HFFc6 (cell line): ENCODE measurements at regions not wholly inside any gene's neighbourhood (a gene's known extent, or its start where the extent isn't known, plus 50 kb on each side); places are given as distances from the start of the nearest gene placed in this dataset.

Source experiments
- DNase-seq: peaks from one replicate; pipeline ENCODE4 v3.0.0-alpha.2; 2018
- H3K27ac Mint-ChIP-seq: 2 replicates; pipeline ENCODE4 v1.8.0; 2020; ENCODE audit warnings: mild to moderate bottlenecking, mixed read lengths
- H3K27me3 Mint-ChIP-seq: 2 replicates; pipeline ENCODE4 v1.8.0; 2021; ENCODE audit warnings: mild to moderate bottlenecking, moderate library complexity, mixed read lengths; ENCODE audit not compliant: insufficient read depth
- H3K36me3 Mint-ChIP-seq: 2 replicates; pipeline ENCODE4 v1.8.0; 2021; ENCODE audit warnings: low read depth, mixed read lengths
- H3K4me1 Mint-ChIP-seq: 2 replicates; pipeline ENCODE4 v1.8.0; 2020; ENCODE audit warnings: low read depth, mixed read lengths
- H3K4me3 Mint-ChIP-seq: 2 replicates; pipeline ENCODE4 v1.8.0; 2020; ENCODE audit warnings: mild to moderate bottlenecking, moderate library complexity, mixed read lengths
- H3K9me3 Mint-ChIP-seq: 2 replicates; pipeline ENCODE4 v1.8.0; 2020; ENCODE audit warnings: mild to moderate bottlenecking, mixed read lengths
- TF ChIP-seq, protein P1 (sequence below): fragments of 200-600 bp; sonication (generic); IDR thresholded peaks from 2 replicates; pipeline ENCODE4 v1.5.0; 2021; ENCODE audit warnings: antibody characterized with exemption, mild to moderate bottlenecking

DNA sequence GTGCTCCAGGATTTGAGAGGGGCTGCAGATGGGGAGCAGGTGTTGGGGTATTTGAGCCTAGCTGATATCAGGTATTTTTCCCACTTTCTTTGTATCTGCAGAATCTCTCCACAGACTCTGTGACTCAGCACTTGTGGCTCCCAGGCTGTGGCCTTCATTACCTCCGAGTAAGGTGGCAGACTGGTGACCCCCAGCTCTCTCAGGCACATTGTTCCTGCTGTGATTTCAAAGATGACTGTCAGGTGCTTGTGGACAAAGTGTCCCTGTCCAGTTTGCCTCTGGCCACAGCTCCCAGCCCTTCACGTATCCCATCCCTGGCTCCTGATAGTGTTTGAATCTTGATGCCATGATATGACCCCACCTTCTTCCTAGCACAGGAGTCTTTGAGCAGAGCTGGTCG lies 396.8 kb upstream of the PODXL start:
- Mint-ChIP-seq H3K27me3 (peaks cover 21% of the 10 kb centered on the region), H3K36me3 (no peaks in the 10 kb centered on the region), H3K4me3 (no peak overlapping the region), H3K27ac (no peak overlapping the region), H3K4me1 (peaks cover 5% of the 10 kb centered on the region; the same call in 1 of the 2 replicates), H3K9me3 (no peaks in the 10 kb centered on the region)
- no peak for DNase-seq
- TF ChIP-seq, protein P1, sequence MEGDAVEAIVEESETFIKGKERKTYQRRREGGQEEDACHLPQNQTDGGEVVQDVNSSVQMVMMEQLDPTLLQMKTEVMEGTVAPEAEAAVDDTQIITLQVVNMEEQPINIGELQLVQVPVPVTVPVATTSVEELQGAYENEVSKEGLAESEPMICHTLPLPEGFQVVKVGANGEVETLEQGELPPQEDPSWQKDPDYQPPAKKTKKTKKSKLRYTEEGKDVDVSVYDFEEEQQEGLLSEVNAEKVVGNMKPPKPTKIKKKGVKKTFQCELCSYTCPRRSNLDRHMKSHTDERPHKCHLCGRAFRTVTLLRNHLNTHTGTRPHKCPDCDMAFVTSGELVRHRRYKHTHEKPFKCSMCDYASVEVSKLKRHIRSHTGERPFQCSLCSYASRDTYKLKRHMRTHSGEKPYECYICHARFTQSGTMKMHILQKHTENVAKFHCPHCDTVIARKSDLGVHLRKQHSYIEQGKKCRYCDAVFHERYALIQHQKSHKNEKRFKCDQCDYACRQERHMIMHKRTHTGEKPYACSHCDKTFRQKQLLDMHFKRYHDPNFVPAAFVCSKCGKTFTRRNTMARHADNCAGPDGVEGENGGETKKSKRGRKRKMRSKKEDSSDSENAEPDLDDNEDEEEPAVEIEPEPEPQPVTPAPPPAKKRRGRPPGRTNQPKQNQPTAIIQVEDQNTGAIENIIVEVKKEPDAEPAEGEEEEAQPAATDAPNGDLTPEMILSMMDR: no peak

DNA sequence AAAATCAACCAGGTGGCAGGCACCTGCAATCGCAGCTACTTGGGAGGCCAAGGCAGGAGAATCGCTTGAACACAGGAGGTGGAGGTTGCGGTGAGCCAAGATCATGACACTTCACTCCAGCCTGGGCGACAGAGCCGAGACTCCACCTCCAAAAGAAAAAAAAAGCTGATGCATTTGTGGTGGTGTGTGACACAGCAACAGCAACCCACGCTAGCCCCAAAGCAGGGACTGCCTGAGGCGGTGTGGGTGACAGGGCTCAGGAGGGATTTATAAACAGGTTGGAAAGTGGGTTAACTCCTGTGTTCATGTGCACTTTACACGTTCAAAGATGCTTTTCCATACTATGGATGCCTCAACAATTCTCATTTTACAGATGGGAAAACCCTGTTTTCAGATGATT lies 395.9 kb upstream of the PODXL start:
- Mint-ChIP-seq H3K36me3 (no peaks in the 10 kb centered on the region), H3K4me1 (peaks cover 5% of the 10 kb centered on the region; the same call in 1 of the 2 replicates), H3K9me3 (no peaks in the 10 kb centered on the region), H3K4me3 (no peak overlapping the region), H3K27me3 (peaks cover 27% of the 10 kb centered on the region), H3K27ac (no peak overlapping the region)
- DNase-seq: no peak
- TF ChIP-seq, protein P1: no peak

DNA sequence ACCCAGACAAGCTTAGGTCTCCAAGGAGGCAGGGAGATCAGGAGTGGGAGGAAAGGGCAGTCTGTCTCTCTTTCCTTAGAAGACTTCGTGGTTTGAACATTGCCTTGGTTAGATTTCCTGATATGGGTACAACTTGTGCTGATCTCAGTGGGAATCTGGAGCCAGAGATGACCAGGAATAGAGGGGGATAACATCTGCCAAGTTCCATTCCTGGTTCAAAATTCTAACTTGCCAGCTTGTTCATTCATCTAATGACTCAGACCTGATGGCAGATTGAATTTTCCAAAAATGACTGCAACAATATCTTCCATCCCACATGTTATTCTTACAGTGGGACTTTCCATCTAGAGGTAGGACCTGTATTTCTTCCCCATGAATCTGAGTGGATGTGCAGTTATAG lies 394.3 kb upstream of the PODXL start:
- Mint-ChIP-seq H3K27ac (no peak overlapping the region), H3K27me3 (peaks cover 25% of the 10 kb centered on the region), H3K36me3 (no peaks in the 10 kb centered on the region), H3K9me3 (no peaks in the 10 kb centered on the region), H3K4me1 (peaks cover 5% of the 10 kb centered on the region; the same call in 1 of the 2 replicates), H3K4me3 (no peak overlapping the region)
- no peak for DNase-seq
- TF ChIP-seq, protein P1: no peak

DNA sequence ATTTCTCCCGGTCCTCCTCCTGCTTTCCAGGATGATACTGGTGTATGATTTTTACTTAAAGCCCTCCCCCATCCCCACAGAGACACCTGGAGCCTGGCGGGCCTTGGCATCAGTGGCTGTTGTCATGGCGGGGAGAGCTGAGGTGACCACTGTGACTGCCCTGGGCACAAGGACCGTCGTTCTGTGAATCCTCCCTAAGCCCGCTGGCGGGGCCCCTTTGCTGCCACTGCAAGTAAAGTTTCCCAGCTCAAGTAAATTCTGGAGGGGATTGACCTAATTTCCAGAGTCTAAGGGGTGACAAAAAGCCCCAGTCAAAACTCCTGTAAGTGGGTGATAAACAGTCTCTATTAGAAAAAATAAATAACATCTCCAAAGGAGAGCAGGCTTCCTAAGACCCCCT lies 393.2 kb upstream of the PODXL start:
- Mint-ChIP-seq H3K27ac (no peak overlapping the region), H3K4me3 (no peak overlapping the region), H3K36me3 (no peaks in the 10 kb centered on the region), H3K27me3 (peaks cover 27% of the 10 kb centered on the region), H3K4me1 (peaks cover 5% of the 10 kb centered on the region; the same call in 1 of the 2 replicates), H3K9me3 (no peaks in the 10 kb centered on the region)
- no peak for DNase-seq
- TF ChIP-seq, protein P1: no peak

DNA sequence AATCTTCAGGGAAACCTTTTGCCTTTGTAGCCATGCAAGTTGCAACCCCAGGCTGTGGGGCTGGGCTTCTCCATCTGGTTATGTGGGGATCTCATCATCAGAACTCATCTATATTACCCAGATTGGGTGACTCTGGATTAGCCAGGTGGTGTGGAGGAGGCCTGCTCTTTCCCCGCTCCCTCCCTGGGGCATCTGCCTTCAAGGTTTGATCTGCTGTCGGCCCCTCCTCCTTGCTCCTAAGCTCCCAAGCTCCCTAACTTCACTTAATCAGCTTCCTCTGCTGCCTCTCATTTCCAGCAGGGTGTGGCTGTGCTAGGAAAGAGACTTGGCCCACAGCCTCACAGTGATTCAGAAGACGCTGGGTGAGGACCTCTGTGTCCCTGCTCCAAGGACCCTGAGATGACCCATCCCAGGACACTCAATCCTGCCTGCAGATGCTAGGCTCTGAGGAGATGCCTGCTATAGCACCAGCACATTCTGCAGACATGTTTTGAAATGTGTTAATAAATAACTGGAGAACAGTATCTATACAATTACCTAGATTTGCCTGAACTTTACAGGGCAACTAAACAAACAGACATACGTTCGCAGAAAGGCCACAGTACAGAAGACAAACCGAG lies 392.1 kb upstream of the PODXL start:
- no peak for DNase-seq
- Mint-ChIP-seq H3K36me3 (no peaks in the 10 kb centered on the region), H3K27me3 (peaks cover 26% of the 10 kb centered on the region), H3K4me1 (peaks cover 5% of the 10 kb centered on the region; the same call in 1 of the 2 replicates), H3K4me3 (no peak overlapping the region), H3K9me3 (no peaks in the 10 kb centered on the region), H3K27ac (no peak overlapping the region)
- TF ChIP-seq, protein P1: no peak
